HG03139 (cell line): ENCODE measurements at regions not wholly inside any gene's neighbourhood (a gene's known extent, or its start where the extent isn't known, plus 50 kb on each side); places are given as distances from the start of the nearest gene placed in this dataset.
"Not testable (repeated sequence)": the region's sequence is repeated elsewhere in the genome, so short reads cannot be mapped to it uniquely, and the experiment has no call there.

Experiments
- ATAC-seq: cut with Tn5 transposase; IDR thresholded peaks from one replicate; pipeline ENCODE4 v1.9.1; 2021; ENCODE audit not compliant: unreplicated experiment

- ATAC-seq: not testable (repeated sequence)
Observed at GRCh38 chr2:90359887-90360730, 1668.6 kb downstream of the RPIA start.

GRCh38 chr2:90360731-90361035, 1669.2 kb downstream of the RPIA start:
- not testable (repeated sequence) for ATAC-seq
